ENCODE measurements at regions not wholly inside any gene's neighbourhood (a gene's known extent, or its start where the extent isn't known, plus 50 kb on each side); places are given as distances from the start of the nearest gene placed in this dataset.
"Not testable (repeated sequence)": the region's sequence is repeated elsewhere in the genome, so short reads cannot be mapped to it uniquely, and the experiment has no call there.

GRCh38 chr14:106768972-106769700 lies 1242.8 kb downstream of the TMEM121 start:
- H3F3A ChIP-seq (ENCODE audit: insufficient read depth); H3K27ac ChIP-seq; H2AFZ ChIP-seq; in situ Hi-C loops (cut with MboI); H3K9me2 ChIP-seq (ENCODE audit: insufficient read depth); H3K79me2 ChIP-seq (ENCODE audit: insufficient read depth); H3K36me3 ChIP-seq (ENCODE audit: low read depth); H3K9ac ChIP-seq; H4K20me1 ChIP-seq (ENCODE audit: insufficient read depth); H3K4me3 ChIP-seq; H3K4me1 ChIP-seq (ENCODE audit: insufficient read depth); DNase-seq; H3K9me3 ChIP-seq (ENCODE audit: low read depth); H3K4me2 ChIP-seq (ENCODE audit: unreplicated experiment); H3K27me3 ChIP-seq (replicated peaks; ENCODE audit: insufficient read depth): not testable (repeated sequence)
- WGBS, 2 experiments (ENCODE audit: low coverage in 1 of 2, low lambda C conversion rate in 2 of 2, missing lambda C conversion rate in 2 of 2), result 19 to 26% methylated on average over 8 of the region's 8 CpGs

DNA sequence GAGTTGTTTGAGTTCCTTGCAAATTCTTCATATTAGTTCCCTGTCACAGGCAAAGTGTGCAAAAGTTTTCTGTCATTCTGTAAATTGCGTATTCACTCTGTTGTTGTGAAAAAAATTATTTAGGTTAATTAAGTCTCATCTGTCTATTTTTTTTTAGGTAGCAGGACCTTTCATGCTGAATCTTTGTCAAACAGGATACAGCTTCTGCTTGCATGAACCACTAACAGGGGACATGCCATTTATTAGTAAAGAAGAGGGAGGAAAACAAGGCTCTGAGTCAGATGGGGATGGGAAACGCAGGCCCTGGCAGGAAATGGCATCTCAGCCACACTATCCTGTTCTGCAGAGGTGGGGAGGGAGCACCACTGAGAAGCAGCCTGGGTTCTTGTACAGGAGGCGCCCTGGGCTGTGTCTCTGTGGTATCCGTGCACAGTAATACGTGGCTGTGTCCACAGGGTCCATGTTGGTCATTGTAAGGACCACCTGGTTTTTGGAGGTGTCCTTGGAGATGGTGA lies 1243.8 kb downstream of the TMEM121 start:
- H3K9me2 ChIP-seq (ENCODE audit: insufficient read depth); H3K27me3 ChIP-seq (replicated peaks; ENCODE audit: insufficient read depth); H2AFZ ChIP-seq; H3K36me3 ChIP-seq (ENCODE audit: low read depth); H3K9ac ChIP-seq; H3K4me3 ChIP-seq; in situ Hi-C loops (cut with MboI); H3K4me1 ChIP-seq (ENCODE audit: insufficient read depth); H3F3A ChIP-seq (ENCODE audit: insufficient read depth); H3K79me2 ChIP-seq (ENCODE audit: insufficient read depth); H3K9me3 ChIP-seq (ENCODE audit: low read depth); DNase-seq; H4K20me1 ChIP-seq (ENCODE audit: insufficient read depth); H3K27ac ChIP-seq; H3K4me2 ChIP-seq (ENCODE audit: unreplicated experiment): not testable (repeated sequence)
- 7 to 11% methylated on average over 2 to 3 of the region's 5 CpGs for WGBS, 2 experiments (ENCODE audit: low coverage in 1 of 2, low lambda C conversion rate in 2 of 2, missing lambda C conversion rate in 2 of 2)

DNA sequence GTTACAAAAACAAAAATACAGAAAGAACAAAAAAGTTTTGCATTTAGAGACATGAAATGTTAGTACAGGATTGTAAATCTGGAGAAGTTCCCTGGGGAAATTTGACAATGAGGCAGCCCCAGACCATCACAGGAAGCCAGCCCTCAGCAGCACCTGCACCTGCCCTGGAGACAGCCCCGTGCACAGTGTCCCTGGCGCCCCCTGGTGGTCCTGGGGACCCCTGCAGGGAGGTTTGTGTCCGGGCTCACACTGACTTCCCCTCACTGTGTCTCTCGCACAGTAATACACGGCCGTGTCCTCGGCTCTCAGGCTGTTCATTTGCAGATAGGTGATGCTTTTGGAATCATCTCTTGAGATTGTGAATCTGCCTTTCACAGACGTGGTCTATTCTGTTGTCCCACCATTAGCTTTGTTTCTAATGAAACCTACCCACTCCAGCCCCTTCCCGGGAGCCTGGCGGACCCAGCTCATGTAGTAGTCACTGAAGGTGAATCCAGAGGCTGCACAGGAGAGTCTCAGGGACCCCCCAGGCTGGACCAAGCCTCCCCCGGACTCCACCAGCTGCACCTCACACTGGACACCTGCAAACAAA lies 1248.6 kb downstream of the TMEM121 start:
- H3K27ac ChIP-seq; H2AFZ ChIP-seq; H3K9me2 ChIP-seq (ENCODE audit: insufficient read depth); H3K4me1 ChIP-seq (ENCODE audit: insufficient read depth); H3K9ac ChIP-seq; H3K27me3 ChIP-seq (replicated peaks; ENCODE audit: insufficient read depth); H3K4me3 ChIP-seq; H4K20me1 ChIP-seq (ENCODE audit: insufficient read depth); H3F3A ChIP-seq (ENCODE audit: insufficient read depth); H3K4me2 ChIP-seq (ENCODE audit: unreplicated experiment); H3K79me2 ChIP-seq (ENCODE audit: insufficient read depth); in situ Hi-C loops (cut with MboI); H3K9me3 ChIP-seq (ENCODE audit: low read depth); DNase-seq; H3K36me3 ChIP-seq (ENCODE audit: low read depth): not testable (repeated sequence)
- 26 to 32% methylated on average over 11 of the region's 11 CpGs for WGBS, 2 experiments (ENCODE audit: low coverage in 1 of 2, low lambda C conversion rate in 2 of 2, missing lambda C conversion rate in 2 of 2)

- H2AFZ ChIP-seq, result no peak overlapping the region
- TF ChIP-seq EZH2 (IDR thresholded peaks at IDR 0.05; ENCODE audit: insufficient read depth, poor library complexity, severe bottlenecking) (no peak), EZH2phosphoT487 (IDR thresholded peaks at IDR 0.05; ENCODE audit: insufficient read depth, low read depth) (no peak)
- H3K27me3 ChIP-seq (replicated peaks; ENCODE audit: insufficient read depth), result no peaks in the 10 kb centered on the region
- H3K4me2 ChIP-seq (ENCODE audit: unreplicated experiment), result no peak overlapping the region
- no peaks in the 10 kb centered on the region for H3F3A ChIP-seq (ENCODE audit: insufficient read depth)
- in situ Hi-C loops (cut with MboI), result no loop called here
- DNase-seq, result no peak
- no peaks in the 10 kb centered on the region for H3K4me1 ChIP-seq (ENCODE audit: insufficient read depth)
- H3K9ac ChIP-seq, result no peak overlapping the region
- H3K36me3 ChIP-seq (ENCODE audit: low read depth), result no peaks in the 10 kb centered on the region
- H4K20me1 ChIP-seq (ENCODE audit: insufficient read depth), result no peaks in the 10 kb centered on the region
- H3K9me3 ChIP-seq (ENCODE audit: low read depth), result no peaks in the 10 kb centered on the region
- H3K4me3 ChIP-seq, result no peak overlapping the region
- H3K27ac ChIP-seq, result no peak overlapping the region
- H3K79me2 ChIP-seq (ENCODE audit: insufficient read depth), result no peaks in the 10 kb centered on the region
- H3K9me2 ChIP-seq (ENCODE audit: insufficient read depth), result no peaks in the 10 kb centered on the region
- 4% methylated on average over 4 of the region's 4 CpGs for WGBS, 2 experiments (ENCODE audit: low coverage in 1 of 2, low lambda C conversion rate in 2 of 2, missing lambda C conversion rate in 2 of 2)
Observed at GRCh38 chr14:106776395-106776983, 1250.1 kb downstream of the TMEM121 start.

GRCh38 chr14:106778986-106779385 lies 1252.6 kb downstream of the TMEM121 start:
- H4K20me1 ChIP-seq (ENCODE audit: insufficient read depth), result no peaks in the 10 kb centered on the region

More at GRCh38 chr14:106778986-106779385, 1252.6 kb downstream of the TMEM121 start:
- no peaks in the 10 kb centered on the region for H3F3A ChIP-seq (ENCODE audit: insufficient read depth)
- no peaks in the 10 kb centered on the region for H3K9me3 ChIP-seq (ENCODE audit: low read depth)
- no peaks in the 10 kb centered on the region for H3K79me2 ChIP-seq (ENCODE audit: insufficient read depth)
- TF ChIP-seq EZH2 (IDR thresholded peaks at IDR 0.05; ENCODE audit: insufficient read depth, poor library complexity, severe bottlenecking) (no peak), EZH2phosphoT487 (IDR thresholded peaks at IDR 0.05; ENCODE audit: insufficient read depth, low read depth) (no peak)
- DNase-seq, result no peak
- H2AFZ ChIP-seq, result no peak overlapping the region
- no peaks in the 10 kb centered on the region for H3K27me3 ChIP-seq (replicated peaks; ENCODE audit: insufficient read depth)
- in situ Hi-C loops (cut with MboI), result no loop called here
- H3K36me3 ChIP-seq (ENCODE audit: low read depth), result no peaks in the 10 kb centered on the region
- H3K4me2 ChIP-seq (ENCODE audit: unreplicated experiment), result no peak overlapping the region
- no peak overlapping the region for H3K4me3 ChIP-seq
- no peaks in the 10 kb centered on the region for H3K4me1 ChIP-seq (ENCODE audit: insufficient read depth)
- no peak overlapping the region for H3K9ac ChIP-seq
- no peak overlapping the region for H3K27ac ChIP-seq
- no peaks in the 10 kb centered on the region for H3K9me2 ChIP-seq (ENCODE audit: insufficient read depth)
